ENCODE measurements at regions not wholly inside any gene's neighbourhood (a gene's known extent, or its start where the extent isn't known, plus 50 kb on each side); places are given as distances from the start of the nearest gene placed in this dataset.

DNA sequence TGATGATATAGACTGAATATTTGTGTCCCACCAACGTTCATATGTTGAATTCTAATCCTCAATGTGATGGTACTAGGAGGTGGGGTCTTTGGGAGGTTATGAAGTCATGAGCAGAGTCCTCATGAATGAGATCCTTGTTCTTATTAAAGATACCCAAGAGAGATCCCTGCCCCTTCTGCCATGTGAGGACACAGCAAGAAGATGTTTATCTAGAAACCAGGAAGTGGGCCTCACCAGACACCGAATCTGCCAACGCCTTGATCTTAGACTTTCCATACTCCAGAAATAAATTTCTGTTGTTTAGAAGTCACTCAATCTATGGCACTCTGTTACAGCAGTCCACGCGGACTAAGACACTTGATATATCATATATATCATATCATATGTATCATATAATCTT lies 67.7 kb upstream of the GCM1 start:
- peak; percentile 20 for DNase-seq

DNA sequence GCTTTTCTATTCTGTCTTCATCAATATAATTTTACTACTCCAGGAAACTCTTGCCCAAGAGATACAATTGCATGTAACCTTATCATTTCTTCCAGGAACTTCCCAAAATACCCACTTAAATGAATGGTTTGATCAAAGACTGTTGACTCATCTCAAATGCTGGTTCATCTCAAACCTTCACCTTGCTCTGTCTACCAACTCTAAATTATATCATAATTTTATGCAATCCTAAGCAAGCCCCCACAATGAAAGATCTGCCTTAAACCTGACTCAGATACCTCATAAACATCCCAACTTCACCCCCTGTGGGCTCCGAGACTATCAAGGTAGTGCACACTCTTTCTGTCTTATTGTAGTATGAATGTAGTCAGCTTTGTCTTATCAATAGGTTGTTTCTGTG lies 65.5 kb upstream of the GCM1 start:
- no peak for DNase-seq

DNA sequence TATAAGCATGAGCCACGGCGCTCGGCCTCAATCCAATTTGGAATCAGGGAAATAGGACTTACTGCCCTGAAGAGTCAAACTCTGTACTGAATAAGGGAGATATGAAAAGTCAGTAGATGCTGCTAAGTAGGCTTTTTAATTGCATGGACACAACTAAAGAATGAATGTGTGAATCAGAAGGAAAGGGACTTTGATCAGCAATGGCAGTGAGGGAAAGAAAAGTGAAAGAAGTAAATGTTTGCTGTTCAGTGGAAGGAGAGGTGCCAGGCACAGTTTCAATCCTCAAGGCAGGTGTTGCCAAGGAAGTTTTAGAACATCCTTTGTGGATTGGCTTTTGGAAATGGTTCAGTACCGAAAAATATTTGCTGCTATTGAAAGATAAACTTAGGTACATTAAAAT lies 62.2 kb upstream of the GCM1 start:
- no peak for DNase-seq

DNA sequence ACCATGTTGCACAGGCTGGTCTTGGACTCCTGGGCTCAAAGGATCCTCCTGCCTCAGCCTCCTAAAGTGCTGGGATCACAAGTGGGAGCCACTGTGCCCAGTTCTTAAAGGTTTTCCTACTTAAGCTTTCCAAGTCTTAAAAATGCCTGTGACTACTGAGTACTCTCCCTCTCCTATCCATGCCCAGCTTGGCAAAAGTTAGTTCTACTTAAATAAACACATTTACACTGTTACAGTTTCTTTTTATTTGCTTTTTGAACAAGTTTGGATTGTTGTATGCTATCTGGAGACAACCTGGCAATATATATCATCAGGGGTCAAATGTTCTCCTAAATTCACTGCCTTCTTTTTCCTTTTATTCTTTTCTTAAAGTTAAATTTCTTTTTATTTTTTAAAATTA lies 61.0 kb upstream of the GCM1 start:
- DNase-seq, result no peak

DNA sequence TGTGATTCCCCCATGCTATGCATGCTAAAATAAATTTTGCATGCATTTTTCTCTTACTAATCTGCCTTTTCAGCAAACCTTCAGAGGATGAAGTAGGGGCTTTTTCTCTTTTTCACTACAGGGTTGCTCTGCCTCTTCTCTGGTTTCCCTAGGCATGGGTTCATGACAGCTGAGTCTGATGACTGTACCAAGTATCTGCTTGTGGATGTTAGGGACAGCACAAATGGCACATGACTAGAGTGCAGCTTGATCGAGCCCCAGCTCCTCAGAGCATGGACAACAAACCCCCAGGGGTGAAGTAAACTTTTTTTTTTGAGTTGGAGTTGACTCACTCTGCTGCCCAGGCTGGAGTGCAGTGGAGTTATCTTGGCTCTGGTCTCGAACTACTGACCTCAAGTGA lies 57.1 kb upstream of the GCM1 start:
- DNase-seq, result no peak

DNA sequence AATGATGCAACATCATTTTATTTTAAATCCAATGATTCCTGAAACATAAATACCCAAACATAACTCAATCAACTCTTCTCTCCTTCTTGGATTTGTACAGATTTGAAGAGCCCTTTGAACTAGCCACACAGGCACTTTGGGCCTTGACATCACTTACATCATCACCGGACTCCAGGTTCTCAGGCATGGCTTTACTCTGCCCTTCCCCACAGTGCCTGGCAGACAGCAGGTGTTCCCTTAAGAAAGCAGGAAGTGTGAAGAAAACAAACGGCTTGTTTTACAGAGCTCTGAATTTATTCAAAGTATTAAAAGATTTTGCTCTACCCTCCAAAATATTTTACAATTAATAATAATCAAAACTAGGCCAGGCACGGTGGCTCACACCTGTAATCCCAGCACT lies 54.8 kb upstream of the GCM1 start:
- DNase-seq, result no peak

DNA sequence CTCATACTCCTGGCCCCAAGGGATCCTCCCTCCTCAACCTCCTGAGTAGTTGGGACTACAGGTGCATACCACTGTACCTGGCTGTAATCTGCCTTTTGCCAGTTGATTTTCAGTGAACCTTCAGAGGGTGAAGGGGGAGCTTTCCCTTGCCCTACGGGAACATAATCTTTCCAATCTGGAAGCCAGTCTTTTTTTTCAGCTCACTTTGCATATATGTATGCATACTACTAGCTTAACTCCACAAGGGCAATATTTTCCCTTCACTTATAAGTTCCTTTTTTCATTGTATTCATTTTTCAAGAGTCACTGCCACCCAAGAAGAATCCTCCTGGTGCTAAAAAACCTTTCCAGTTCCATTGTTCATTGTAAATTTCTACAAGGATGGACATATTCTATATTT lies 53.4 kb upstream of the GCM1 start:
- no peak for DNase-seq

DNA sequence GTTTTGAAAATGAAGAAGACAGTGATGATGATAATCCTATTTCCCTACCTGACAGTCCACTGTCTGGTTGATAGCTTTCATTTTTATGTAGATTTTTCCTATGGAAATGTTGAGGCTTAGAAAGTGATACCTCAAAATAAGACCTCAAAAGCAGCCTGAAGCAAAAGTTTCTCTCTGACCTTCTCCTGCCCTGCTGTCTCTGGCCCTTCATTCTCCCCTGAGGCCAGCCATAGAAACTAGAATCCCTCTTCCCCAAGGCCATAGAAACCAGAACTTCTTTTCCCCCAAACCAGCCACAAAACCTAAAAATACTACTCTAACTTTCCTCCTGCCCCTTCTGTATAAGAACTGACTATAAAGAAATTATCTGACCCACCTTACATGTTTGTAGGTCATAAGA lies 52.6 kb upstream of the GCM1 start:
- DNase-seq, result no peak

DNA sequence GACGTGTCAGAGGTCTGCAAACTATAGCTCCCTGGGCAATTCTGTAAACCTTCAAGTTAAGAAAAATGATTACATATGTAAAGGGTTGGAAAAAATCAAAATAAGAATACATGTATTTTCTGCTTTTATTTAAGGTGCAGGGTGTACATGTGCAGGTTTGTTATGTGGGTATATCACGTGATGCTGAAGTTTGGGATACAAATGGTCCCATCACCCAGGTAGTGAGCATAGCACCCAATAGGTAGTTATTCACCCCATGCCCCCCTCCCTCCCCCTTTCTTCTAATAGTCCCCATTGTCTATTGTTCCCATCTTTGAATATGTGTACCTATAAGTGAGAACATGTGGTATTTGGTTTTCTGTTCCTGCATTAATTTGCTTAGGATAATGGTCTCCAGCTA lies 51.1 kb upstream of the GCM1 start:
- no peak for DNase-seq

DNA sequence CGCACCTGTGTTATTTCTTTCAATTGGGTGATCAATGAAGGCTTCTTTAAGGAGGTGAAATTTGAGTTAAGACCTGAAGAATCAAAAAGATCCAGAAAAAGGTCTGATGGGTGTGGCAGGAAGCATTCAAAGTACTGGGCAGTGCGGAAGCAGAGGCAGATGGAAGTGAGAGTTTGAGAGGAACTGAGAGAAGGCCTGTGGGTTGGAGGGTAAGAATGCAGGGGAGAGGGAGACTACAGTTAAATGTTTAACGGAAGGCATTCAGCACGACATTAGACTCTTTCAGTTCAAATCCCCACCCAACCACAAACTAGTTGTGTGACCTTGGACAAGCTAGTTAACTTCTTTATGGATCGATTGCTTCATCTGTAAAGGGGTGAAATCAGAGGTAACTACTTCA lies 50.5 kb upstream of the GCM1 start:
- DNase-seq, result peak; percentile 41

All from CD4-positive, alpha-beta T cell treated with Interferon gamma for 1 hour (primary cell).